HL-60/S4 (cell line): ENCODE measurements at regions not wholly inside any gene's neighbourhood (a gene's known extent, or its start where the extent isn't known, plus 50 kb on each side); places are given as distances from the start of the nearest gene placed in this dataset.
"Not testable (repeated sequence)": the region's sequence is repeated elsewhere in the genome, so short reads cannot be mapped to it uniquely, and the experiment has no call there.

Source experiments
- in situ Hi-C: fragments of 300-500 bp; cut with MboI; formaldehyde crosslinking; loops from 2 replicates; pipeline ENCODE4 v1.14.3; 2022; ENCODE audit warnings: low sequenced_read_pairs

DNA sequence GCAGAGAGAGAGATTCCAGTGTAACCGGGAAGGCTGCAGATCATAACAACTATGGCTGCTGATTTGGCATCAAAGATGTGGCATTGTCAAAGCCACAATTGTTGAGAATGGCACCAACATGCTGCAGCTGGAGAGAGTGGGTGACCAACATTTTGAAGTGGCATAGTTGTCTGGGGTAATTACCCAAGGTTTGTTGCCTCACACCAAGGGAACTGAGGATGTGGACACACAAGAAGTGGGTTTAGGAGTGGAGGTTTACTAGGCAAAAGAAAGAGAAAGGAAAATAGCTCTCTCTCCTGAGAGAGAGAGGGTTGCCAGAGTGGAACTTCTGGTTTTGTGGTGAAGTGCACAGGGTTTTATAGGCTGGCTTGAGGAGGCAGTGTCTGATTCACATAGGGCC, 126.6 kb downstream of the FAM72C start:
- in situ Hi-C loops, result not testable (repeated sequence)

DNA sequence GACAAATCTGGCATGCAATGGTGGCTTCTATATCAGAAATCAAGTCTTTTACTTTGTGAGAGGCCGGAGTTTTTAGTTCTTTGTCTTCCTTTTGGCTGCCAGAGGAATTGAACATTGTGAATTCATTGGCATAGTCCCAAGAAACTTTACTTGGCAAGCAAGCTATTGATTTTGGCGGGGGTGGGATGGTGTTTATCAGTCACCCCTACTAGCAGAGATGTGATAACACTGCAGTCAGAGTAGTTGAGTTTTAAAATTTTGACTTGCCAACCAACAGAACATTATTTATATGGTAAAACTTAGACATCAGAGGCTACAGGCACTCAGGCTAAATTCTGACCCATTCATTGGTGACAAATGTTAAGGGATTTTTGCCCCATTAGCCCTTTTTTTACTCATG, 129.7 kb downstream of the FAM72C start:
- in situ Hi-C loops, result not testable (repeated sequence)

DNA sequence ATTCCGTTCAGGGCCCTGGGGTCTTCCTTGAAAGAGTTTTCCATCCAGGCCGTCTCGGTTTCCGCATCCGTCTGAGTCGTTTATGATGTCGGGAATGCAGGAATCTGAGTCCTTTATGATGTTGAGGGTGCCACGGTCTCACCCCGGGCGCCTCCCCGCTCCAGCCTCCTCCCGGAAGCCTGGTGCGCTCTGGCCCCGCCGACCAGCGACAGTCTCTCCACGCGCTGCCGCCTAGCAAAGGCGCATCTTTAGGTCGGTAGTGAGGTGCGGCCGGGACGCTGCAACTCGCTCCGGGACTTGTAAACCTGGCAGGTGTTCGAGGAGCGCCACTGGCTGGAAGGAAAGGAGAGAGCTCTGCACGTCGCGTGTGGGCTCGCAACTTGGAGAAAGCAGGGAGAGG, 132.6 kb downstream of the FAM72C start:
- in situ Hi-C loops, result not testable (repeated sequence)

DNA sequence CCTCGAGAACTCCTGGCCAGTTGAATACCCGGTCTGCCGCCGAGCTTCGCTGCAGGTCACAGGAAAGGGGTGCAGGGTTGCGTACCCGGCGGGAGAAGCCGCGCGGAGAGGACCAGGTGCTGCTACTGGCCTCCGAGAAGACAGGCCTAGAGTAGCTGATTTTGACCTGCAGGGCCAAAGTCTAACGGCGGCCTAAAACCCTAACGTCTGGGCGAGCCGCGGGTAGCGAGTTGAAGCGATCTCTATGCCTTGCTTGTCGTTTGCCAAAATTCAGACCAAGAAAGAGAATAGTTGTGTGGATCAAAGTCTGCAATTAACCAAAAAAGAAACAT, 133.2 kb downstream of the FAM72C start:
- in situ Hi-C loops, result not testable (repeated sequence)

DNA sequence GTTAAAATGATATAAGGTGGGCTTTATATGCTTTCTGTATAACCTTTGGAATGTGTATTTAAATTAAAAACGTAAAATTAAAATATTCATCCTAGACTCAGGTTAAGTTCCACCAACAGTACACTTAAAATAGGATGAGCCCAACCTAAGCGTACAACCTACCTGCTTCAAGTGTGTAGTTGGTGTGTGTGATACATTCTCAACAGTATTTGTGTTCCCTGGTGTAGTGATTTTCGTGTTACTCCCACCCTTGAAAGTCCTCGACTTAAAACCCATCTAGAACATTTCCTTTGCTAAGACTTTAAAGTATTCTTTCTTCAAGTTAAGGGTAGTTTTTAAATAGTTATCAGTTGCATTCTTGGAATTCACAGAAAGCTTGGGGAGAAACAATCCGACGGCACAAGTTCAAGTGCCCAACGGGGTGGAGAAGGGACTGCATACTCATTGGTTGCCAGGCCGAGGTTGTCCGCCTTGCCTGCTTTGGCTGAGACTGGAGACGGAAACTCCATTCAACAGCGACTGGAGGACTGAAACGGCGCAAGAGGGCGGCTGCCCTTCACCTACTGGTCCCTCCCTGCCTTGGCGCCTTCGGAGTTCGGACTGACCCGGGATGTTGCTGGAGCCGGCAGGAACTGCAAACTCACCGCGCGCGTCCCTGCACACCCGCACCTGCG, 133.7 kb downstream of the FAM72C start:
- in situ Hi-C loops, result not testable (repeated sequence)

DNA sequence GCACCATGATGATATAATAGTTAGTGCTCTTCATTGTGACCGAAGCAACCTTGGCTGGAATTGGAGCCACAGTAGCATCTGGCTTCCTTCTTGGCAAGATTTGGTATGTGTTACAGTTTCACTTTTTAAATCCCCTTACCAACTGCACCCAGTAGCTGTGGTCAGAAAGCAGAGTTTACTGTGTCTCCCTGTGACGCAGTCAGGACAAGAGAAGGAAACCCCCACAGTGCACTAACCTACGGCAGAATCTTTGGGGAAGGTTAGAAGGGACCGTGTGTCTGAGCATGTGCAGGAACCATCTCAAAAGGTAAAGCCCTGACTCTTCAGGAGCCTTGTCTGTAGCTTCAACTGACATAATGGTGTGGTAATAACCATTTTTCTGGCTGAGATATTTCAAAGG, 138.4 kb downstream of the FAM72C start:
- in situ Hi-C loops, result not testable (repeated sequence)

DNA sequence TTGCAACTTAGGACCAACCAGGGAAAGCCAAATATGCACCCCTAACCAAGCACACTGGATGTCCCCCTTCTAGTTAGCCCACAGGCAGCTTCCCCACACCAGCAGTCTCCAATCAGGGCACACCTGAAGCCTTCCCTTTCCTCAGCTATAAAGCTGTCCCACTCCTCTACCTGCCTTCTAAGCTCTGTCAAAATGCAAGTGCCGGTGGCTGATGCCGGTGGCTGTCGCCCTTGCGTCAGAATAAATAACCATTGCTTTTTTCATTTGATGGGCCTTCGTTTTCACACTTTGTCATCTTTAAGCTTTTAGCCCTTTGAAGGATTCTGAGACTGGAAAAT, 139.4 kb downstream of the FAM72C start:
- in situ Hi-C loops, result not testable (repeated sequence)

DNA sequence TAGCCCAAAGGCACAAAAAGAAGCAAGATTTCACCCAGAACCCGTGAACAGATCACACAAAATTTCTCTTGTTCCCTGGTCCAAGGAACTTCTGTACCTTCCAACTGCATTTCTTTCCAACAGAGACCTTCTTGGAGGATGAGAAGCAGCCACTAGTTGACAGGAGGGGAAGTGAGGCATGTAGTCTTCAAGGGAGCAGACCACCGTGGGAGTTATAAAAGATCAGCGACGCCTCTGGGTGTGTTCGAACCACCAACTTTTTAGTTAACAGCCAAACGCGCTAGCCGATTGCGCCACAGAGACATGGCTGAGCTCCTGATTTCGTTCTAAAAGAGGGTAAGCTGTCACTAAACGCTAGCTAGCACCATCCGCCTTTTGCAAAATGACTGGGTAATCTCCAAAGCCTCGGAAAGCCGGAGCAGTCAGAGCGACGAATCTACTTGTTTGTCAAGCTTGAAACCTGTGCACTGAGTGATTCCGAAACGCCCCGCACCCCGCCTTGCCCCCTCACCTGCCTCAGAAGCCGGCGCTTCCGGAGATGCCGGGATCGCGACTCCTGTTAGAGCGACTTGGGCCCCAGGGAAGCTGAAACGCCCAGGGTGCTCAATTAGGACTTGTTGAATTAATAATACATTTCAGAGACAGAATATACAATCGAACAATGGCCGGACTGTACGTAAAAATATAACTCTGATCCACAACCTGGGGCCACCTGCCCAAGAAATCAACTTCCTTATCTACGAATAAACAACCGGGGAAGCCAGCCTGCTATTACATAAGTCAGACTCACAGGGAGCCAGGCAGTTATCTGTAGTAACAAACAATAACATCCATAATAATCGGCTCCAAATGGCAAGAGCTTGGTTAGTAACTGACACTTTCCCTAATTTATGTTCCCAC, 140.1 kb downstream of the FAM72C start:
- in situ Hi-C loops, result not testable (repeated sequence)

DNA sequence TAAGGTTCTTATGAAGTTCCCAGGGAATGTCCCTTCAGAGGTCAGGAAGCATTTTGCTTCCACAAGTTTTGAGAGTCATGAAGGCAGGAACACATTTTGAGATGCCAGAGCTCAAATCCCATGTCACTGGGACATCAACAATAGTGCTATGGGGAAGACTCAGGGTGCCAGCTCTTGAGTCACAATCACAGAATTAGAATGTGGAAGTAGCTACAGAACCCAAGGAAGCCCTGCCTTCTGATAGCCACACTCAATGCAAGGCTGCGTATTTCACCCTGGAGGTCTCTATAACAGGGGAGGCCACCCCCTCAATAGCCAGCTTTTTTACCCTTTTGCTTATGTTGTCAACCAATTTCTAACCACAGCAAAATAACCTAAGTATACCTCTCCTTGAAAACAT, 145.6 kb downstream of the FAM72C start:
- in situ Hi-C loops, result not testable (repeated sequence)

DNA sequence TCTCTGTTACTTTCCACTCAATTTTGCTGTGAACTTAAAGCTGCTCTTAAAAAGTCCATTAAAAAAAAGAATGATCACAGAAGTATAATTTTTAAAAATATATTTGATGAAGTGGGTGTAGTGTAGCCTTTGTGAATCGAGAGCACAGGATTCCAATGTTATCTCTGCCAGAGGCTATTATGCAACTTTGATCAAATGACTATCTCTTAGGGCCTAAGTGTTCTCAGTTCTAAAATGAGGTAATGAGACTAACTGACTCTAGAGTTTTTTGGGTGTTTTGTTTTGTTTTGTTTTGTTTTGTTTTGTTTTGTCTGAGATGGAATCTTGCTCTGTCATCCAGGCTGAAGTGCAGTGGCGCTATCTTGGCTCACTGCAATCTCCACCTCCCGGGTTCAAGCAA, 147.5 kb downstream of the FAM72C start:
- in situ Hi-C loops, result not testable (repeated sequence)

DNA sequence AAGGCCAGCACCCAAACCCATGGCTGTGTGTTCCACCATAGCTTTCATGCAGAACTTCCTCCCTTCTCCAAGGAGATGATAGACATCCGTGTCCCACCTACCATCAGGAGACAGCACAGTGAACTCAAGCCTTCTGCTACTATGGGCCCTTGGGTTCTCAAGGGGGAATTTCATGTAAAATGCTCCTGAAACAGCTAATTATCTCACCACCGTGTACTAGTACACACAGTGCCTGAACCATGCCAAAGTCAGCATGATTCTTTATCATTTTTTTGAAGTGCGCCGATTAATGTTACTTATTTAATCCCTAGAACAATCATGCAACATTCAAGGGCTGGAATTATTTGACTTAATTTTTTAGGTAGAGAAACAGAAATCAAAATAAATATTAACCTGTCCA, 151.7 kb downstream of the FAM72C start:
- in situ Hi-C loops, result not testable (repeated sequence)

DNA sequence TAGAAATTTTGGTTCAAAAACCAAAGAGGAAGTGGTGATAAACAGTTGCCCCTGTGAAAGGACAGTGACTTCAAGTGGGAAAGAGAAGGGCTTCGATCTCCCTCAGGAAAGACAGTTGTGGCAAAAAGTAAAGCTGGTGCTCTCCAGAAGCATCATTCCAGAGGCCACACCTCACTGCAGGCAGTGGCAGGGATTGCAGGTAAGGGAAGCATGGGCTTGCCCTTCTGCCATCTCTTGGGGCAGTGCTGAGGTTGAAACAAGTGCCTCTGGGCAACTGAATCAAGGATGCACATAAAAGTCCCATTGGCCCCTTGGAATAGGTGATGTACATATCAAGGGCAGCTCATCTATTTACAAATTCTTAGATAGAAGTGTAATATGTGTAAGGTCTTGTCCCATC, 155.4 kb downstream of the FAM72C start:
- in situ Hi-C loops, result not testable (repeated sequence)

DNA sequence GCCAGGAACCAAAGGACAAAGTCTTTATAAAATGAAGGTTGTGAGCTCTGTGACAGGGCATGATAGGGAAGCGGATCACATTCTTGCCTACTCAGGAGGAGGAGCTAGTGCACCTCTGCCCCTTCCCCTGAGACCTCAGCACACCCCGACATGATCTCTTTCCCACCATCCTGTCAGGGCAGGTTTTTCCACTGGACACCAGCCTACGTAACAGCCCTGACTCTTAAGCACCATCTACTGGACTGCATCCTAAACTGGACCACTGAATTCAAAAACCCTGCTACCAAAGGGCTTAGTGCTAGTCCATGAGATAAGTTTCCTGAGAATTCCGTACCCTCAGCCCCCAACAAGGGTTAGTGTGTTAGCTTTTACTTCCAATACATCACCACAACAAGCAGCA, 166.4 kb downstream of the FAM72C start:
- in situ Hi-C loops, result not testable (repeated sequence)

DNA sequence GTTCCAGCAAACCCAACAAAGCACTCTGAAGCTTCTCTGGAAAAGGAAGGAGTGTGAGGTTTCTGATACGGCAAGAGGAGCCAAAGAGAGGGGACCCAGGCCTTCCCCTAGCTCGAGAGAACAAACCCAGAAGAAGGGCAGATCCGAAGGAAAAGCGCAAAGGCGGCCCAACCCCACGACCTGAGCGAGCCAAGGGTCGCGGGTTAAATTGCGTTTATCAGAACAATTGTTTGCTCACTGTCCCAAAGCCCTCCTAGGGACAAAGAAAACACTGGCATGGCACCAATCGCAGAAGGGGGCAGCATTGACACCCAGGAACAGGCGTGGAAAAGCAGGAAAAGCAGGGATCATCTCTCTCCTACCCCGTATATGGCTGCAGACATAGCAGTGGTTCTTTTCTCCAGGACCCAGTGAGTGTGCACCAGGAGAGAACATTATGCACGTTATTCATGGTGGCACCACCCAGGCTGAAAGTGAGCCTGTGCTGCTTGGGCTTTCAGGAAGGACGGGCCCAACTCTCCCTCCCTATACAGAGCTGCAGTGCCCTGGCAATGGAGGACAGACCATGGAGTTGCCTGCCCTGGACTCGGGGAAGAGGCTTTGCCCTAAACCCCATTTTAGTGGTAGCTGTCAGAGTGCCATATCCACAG, 167.0 kb downstream of the FAM72C start:
- in situ Hi-C loops, result not testable (repeated sequence)

DNA sequence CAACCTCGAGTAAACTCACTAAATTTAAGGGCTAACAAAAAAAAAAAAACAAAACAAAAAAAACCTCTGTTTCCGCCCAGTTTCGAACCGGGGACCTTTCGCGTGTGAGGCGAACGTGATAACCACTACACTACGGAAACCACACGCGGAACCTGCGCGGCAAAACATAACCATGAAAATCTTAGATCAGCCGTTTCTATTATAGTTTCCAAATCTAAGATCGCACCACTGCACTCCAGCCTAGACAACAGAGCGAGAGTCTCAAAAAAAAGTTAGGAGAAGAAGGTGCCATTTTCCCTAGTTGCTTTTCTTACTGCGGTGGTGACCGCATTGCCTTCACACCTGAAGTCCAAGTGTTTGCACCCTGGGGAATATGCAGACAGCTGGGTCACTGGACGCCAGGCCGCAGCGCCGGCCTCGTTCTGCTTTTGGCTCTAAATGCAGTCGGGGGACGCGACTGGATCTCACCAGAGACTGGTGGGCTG, 167.8 kb downstream of the FAM72C start:
- in situ Hi-C loops, result not testable (repeated sequence)

DNA sequence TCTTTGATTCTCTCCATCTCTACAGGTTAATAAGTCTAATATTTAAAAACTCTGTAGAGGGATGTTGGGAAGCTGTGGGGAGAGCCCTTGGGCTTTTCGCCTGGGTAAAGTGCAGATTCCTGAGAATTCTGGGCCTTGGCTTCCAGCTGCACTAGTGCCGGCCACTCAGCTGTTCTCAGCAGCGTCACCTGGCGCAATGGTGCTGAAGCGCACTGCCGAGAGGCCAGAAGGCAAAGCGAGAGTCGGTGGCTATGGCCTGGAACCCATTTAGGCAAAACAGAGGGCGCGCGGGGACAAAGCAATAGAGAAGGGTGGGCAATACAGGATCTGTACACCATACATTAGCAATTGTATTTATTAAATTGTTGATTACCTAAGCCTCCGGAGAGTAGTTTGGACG, 168.7 kb downstream of the FAM72C start:
- in situ Hi-C loops, result not testable (repeated sequence)

DNA sequence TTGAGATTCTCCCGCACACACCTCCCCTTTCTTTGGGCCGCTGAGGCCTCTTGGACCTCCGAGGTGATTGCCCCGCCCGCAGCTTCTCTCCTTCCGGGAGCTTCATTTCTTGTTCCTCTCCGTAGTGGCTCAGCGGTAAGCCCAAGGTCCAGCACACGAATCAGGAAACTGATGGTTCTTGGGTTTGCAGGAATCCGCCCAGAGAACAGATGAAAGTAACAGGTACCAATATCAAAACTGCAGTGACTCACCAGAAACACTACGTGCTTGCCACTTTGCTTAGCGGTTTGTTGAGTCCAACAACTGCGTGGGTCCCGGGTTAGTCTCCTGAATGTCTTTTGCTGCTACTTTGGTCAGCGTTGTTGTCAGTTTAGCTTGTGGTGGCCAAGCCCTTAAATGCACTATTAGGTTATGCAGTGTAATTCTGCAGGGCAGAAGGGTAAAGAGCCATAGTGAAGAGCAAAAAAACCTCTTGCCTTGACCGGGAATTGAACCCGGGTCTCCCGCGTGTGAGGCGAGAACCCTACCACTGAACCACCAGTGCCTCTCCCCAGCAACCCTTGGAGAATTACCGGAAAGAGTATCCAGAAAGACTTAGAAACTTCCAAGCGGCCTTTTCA, 172.1 kb downstream of the FAM72C start:
- in situ Hi-C loops, result not testable (repeated sequence)

DNA sequence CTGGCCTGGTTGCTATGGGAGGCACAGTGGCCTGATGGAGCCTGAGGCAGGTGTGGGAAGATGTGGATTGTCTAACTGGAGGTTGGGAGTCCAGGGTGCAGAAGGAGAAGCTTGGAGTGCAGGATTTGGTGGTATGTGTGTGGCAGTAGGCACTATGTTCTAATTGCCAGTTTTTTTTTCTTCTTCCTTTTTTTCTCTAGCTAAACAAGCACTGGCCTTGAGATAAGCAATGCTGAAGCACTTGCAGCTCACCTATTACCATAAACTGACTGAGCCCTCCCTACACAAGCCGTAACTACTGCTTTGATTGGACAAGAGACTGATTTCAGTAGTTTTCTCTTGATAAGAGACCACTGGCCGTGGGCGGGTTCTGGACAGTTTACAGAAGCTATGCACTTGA, 175.4 kb downstream of the FAM72C start:
- in situ Hi-C loops, result not testable (repeated sequence)

DNA sequence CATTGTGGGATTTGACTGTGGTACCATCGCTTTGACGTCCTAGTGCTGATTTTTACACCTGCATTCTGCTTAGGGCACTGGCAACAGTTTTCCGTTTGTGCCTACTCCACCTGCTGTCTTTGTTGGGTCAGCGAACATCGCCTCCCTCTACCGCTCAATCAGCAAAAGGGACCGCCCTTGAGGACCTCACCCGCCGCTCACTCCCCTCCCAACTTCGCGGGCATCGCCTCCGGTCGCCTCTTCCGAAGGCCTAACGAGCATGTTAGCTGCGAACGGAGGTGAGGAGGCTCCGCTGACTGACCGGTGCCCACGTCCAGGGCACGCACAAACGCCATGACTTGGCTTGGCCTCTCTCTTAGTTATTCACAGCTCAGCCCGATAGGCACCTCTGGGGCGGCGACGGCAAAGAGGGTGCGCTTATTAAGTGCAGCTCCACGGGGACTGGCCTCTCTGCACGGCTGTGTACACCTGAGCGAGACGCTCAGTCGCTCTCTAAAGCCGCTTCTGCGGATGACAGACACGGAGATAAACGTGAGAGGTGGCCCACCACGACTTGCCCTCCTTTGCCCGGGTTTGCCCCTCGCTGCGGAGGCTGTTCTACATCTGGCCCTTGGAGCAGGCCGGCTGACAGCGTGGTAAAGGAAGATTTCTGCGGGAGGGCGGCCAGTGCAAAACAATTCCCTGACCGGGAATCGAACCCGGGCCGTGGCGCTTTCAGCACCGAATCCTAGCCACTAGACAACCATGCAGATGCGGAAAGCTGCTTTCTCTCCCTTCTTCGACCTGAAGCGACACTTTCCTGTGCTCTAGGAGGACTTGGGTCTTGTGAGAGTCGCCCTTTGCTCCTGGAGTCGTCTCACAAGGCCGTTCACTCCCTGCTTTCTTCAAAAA, 179.5 kb downstream of the FAM72C start:
- in situ Hi-C loops, result not testable (repeated sequence)

DNA sequence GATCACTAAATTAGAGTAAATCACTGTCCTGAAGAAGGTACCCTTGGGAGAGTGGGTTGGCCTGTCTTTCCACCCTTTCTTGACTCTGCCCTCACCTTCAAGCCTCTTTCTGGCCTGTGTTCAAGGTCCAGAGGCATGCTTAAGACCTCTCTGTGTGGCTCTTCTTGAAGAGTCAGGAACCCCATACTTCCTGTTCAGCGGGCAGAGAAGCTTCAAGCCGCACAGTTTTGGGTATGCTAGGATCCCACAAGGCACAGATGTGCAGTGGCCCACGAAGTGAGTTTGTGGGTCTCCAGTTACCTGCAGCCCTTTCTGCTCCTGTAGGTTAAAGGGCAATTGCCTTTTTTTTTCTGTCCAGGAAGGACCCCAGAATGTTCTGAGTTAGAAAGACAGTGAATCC, 185.4 kb downstream of the FAM72C start:
- in situ Hi-C loops, result not testable (repeated sequence)
